IMR-90 (cell line): ENCODE measurements at regions not wholly inside any gene's neighbourhood (a gene's known extent, or its start where the extent isn't known, plus 50 kb on each side); places are given as distances from the start of the nearest gene placed in this dataset.

Experiments used
- ATAC-seq: fragments of 200-7000 bp; cut with Tn5 transposase; 2 replicates; pipeline ENCODE4 v1.9.1; 2020; ENCODE audit warnings: low read depth, mild to moderate bottlenecking, moderate library complexity
- BruUV-seq: library from RNA; stranded (reverse); fragments of 400-500 nt; replicated peaks from 2 replicates; lab custom pipeline; 2021; lab: Mats Ljungman, UMichigan
- CTCF ChIA-PET: fragments of 300-600 bp; formaldehyde crosslinking; extraction: SDS; loops from one replicate; lab custom pipeline; 2021; ENCODE audit warnings: antibody characterized with exemption; lab: Yijun Ruan, JAX
- POLR2A ChIA-PET: fragments of 300-600 bp; sonication (Branson Sonifier 250); formaldehyde crosslinking; loops from one replicate; lab custom pipeline; 2022; ENCODE audit warnings: antibody characterized with exemption; ENCODE audit not compliant: unreplicated experiment; lab: Charles Lee
- DNase-seq: peaks from one replicate; pipeline ENCODE4 v3.0.0; 2013
- H2AFZ ChIP-seq: replicated peaks from 2 replicates; pipeline ENCODE3; 2013; ENCODE audit warnings: low read length, mild to moderate bottlenecking; ENCODE audit not compliant: poor library complexity
- H2AK5ac ChIP-seq: 2 replicates; pipeline ENCODE4 v1.6.1; 2013; ENCODE audit warnings: low read depth, low read length, inconsistent platforms
- H2AK9ac ChIP-seq: replicated peaks from 2 replicates; pipeline ENCODE3; 2013; ENCODE audit warnings: mild to moderate bottlenecking, low read depth, low read length, moderate library complexity; ENCODE audit not compliant: poor library complexity
- H2BK120ac ChIP-seq: 2 replicates; pipeline ENCODE4 v1.6.1; 2013; ENCODE audit warnings: low read depth, low read length, inconsistent platforms
- H2BK15ac ChIP-seq: 3 replicates; pipeline ENCODE4 v1.6.1; 2013; ENCODE audit warnings: low read depth, low read length, inconsistent platforms
- H2BK20ac ChIP-seq: 2 replicates; pipeline ENCODE4 v1.6.1; 2013; ENCODE audit warnings: low read depth, mild to moderate bottlenecking, inconsistent platforms, low read length, moderate library complexity
- H2BK5ac ChIP-seq: 2 replicates; pipeline ENCODE4 v1.6.1; 2013; ENCODE audit warnings: mild to moderate bottlenecking, low read depth, low read length, inconsistent platforms; ENCODE audit not compliant: poor library complexity, severe bottlenecking
- H3K14ac ChIP-seq: replicated peaks from 2 replicates; pipeline ENCODE4 v1.6.1; 2013; ENCODE audit warnings: low read depth, low read length, inconsistent platforms
- H3K18ac ChIP-seq: 2 replicates; pipeline ENCODE4 v1.6.1; 2013; ENCODE audit warnings: low read depth, low read length, control low read depth
- H3K23ac ChIP-seq: 2 replicates; pipeline ENCODE4 v1.6.1; 2013; ENCODE audit warnings: low read depth, low read length, inconsistent platforms
- H3K27ac ChIP-seq: 2 replicates; pipeline ENCODE4 v1.5.1; 2013; ENCODE audit warnings: mild to moderate bottlenecking, control low read depth, low read length; ENCODE audit not compliant: insufficient read depth
- H3K27me3 ChIP-seq: 2 replicates; pipeline ENCODE4 v1.6.1; 2013; ENCODE audit warnings: low read length; ENCODE audit not compliant: control insufficient read depth, insufficient read depth
- H3K36me3 ChIP-seq: 2 replicates; pipeline ENCODE4 v1.6.1; 2013; ENCODE audit warnings: low read length, mixed read lengths; ENCODE audit not compliant: control insufficient read depth, insufficient read depth
- H3K4ac ChIP-seq: 2 replicates; pipeline ENCODE4 v1.6.1; 2013; ENCODE audit warnings: low read depth, low read length, inconsistent platforms
- H3K4me1 ChIP-seq: 2 replicates; pipeline ENCODE4 v1.6.1; 2013; ENCODE audit warnings: low read length, mixed read lengths; ENCODE audit not compliant: control insufficient read depth, insufficient read depth
- H3K4me2 ChIP-seq: 2 replicates; pipeline ENCODE4 v1.6.1; 2013; ENCODE audit warnings: low read depth, mild to moderate bottlenecking, control low read depth, low read length, moderate library complexity
- H3K4me3 ChIP-seq: 2 replicates; pipeline ENCODE4 v1.5.1; 2013; ENCODE audit warnings: low read depth, mild to moderate bottlenecking, control low read depth, low read length, moderate library complexity; ENCODE audit not compliant: insufficient read depth
- H3K56ac ChIP-seq: 2 replicates; pipeline ENCODE4 v1.6.1; 2013; ENCODE audit warnings: low read length, inconsistent platforms; ENCODE audit not compliant: insufficient read depth; ENCODE audit errors: extremely low read depth
- H3K79me1 ChIP-seq, 2 experiments: 2 replicates each; pipeline ENCODE4 v1.6.1; 2013; ENCODE audit warnings: low read length in 2 of 2, inconsistent platforms in 1 of 2, low read depth in 1 of 2
- H3K9ac ChIP-seq: 2 replicates; pipeline ENCODE4 v1.6.1; 2013; ENCODE audit warnings: low read depth, low read length, control low read depth
- H3K9me1 ChIP-seq: 2 replicates; pipeline ENCODE4 v1.6.1; 2013; ENCODE audit warnings: low read length, inconsistent platforms; ENCODE audit not compliant: insufficient read depth
- H3K9me3 ChIP-seq: 2 replicates; pipeline ENCODE4 v1.6.1; 2013; ENCODE audit warnings: low read length; ENCODE audit not compliant: control insufficient read depth, insufficient read depth
- H4K20me1 ChIP-seq: 2 replicates; pipeline ENCODE4 v1.6.1; 2013; ENCODE audit warnings: low read length, inconsistent platforms; ENCODE audit not compliant: insufficient read depth
- H4K5ac ChIP-seq: 2 replicates; pipeline ENCODE4 v1.6.1; 2013; ENCODE audit warnings: mild to moderate bottlenecking, low read depth, low read length, control low read depth
- H4K8ac ChIP-seq, 2 experiments: 2 replicates each; pipeline ENCODE4 v1.6.1; 2013; ENCODE audit warnings: low read depth in 2 of 2, low read length in 2 of 2, control low read depth in 1 of 2, inconsistent platforms in 1 of 2
- H4K91ac ChIP-seq: 2 replicates; pipeline ENCODE4 v1.6.1; 2013; ENCODE audit warnings: low read depth, low read length, inconsistent platforms; ENCODE audit not compliant: insufficient read depth
- BHLHE40 ChIP-seq: fragments of 150-350 bp; IDR thresholded peaks from 2 replicates; pipeline ENCODE4 v1.6.1; 2016; ENCODE audit warnings: mild to moderate bottlenecking, low read depth, low read length
- CEBPB ChIP-seq: IDR thresholded peaks from 2 replicates; pipeline ENCODE4 v1.6.1; 2012; ENCODE audit warnings: low read depth, low read length, improper control_type of control experiment
- CHD1 ChIP-seq: IDR thresholded peaks from 2 replicates; pipeline ENCODE4 v1.6.1; 2012; ENCODE audit warnings: low read depth, low read length, improper control_type of control experiment
- CTCF ChIP-seq: conservative IDR thresholded peaks from 2 replicates; pipeline ENCODE4 v1.5.1; 2012; ENCODE audit warnings: mild to moderate bottlenecking, low read depth, low read length, improper control_type of control experiment
- ELK1 ChIP-seq: fragments of 150-350 bp; IDR thresholded peaks from 2 replicates; pipeline ENCODE4 v1.6.1; 2016; ENCODE audit warnings: low read depth, mild to moderate bottlenecking, low read length, moderate library complexity, borderline replicate concordance
- FOS ChIP-seq: fragments of 150-350 bp; IDR thresholded peaks from 2 replicates; pipeline ENCODE4 v1.6.1; 2016; ENCODE audit warnings: low read depth, low read length
- MAFK ChIP-seq: IDR thresholded peaks from 2 replicates; pipeline ENCODE4 v1.6.1; 2012; ENCODE audit warnings: low read depth, low read length, improper control_type of control experiment
- MXI1 ChIP-seq: IDR thresholded peaks from 2 replicates; pipeline ENCODE4 v1.6.1; 2012; ENCODE audit warnings: low read depth, mild to moderate bottlenecking, low read length, moderate library complexity, borderline replicate concordance
- NFE2L2 ChIP-seq: fragments of 150-350 bp; IDR thresholded peaks from 2 replicates; pipeline ENCODE4 v1.6.1; 2016; ENCODE audit warnings: low read depth, mild to moderate bottlenecking, low read length
- POLR2A ChIP-seq: IDR thresholded peaks from 2 replicates; pipeline ENCODE4 v1.6.1; 2012; ENCODE audit warnings: mild to moderate bottlenecking, low read depth, low read length
- RAD21 ChIP-seq: IDR thresholded peaks from 2 replicates; pipeline ENCODE4 v1.6.1; 2012; ENCODE audit warnings: low read length, improper control_type of control experiment
- RCOR1 ChIP-seq: IDR thresholded peaks from 2 replicates; pipeline ENCODE4 v1.6.1; 2012; ENCODE audit warnings: mild to moderate bottlenecking, low read length, improper control_type of control experiment; ENCODE audit not compliant: insufficient replicate concordance
- RFX5 ChIP-seq: IDR thresholded peaks from 2 replicates; pipeline ENCODE4 v1.8.0; 2012; ENCODE audit warnings: low read depth, mild to moderate bottlenecking, low read length, moderate library complexity
- SMC3 ChIP-seq: fragments of 150-350 bp; IDR thresholded peaks from 2 replicates; pipeline ENCODE4 v1.6.1; 2016; ENCODE audit warnings: low read depth, mild to moderate bottlenecking, antibody characterized with exemption, low read length, moderate library complexity
- USF2 ChIP-seq: fragments of 150-350 bp; IDR thresholded peaks from 2 replicates; pipeline ENCODE4 v1.6.1; 2017; ENCODE audit warnings: mild to moderate bottlenecking, antibody characterized with exemption, low read length, low read depth
- WGBS, 2 experiments: methylation state at CpG; one replicate each; pipeline versions ENCODE4 v1.1.5 to v1.1.7; 2013; ENCODE audit warnings: missing lambda C conversion rate in 2 of 2; ENCODE audit not compliant: insufficient read length in 1 of 2; ENCODE audit errors: extremely low coverage in 2 of 2; 5-methylcytosine and 5-hydroxymethylcytosine counted together
- dilution Hi-C: fragments of 300-500 bp; cut with HindIII; formaldehyde crosslinking; loops from one replicate; pipeline ENCODE4 v1.14.3; 2018; ENCODE audit warnings: low sequenced_read_pairs; ENCODE audit not compliant: unreplicated experiment
- in situ Hi-C: fragments of 300-500 bp; cut with MboI; formaldehyde crosslinking; loops from 3 replicates; pipeline ENCODE4 v1.14.3; 2019; ENCODE audit warnings: low sequenced_read_pairs, inconsistent platforms, mixed read lengths
- intact Hi-C: fragments of 100-400 bp; cut with micrococcal nuclease; formaldehyde crosslinking; loops from 2 replicates; pipeline ENCODE4 v1.10.0; 2022

- in situ Hi-C loops, result no loop called here
- Histone ChIP-seq H2BK15ac (no peak overlapping the region), H3K9me3 (no peaks in the 10 kb centered on the region), H3K27me3 (no peaks in the 10 kb centered on the region), H3K4me1 (no peaks in the 10 kb centered on the region), H3K9me1 (no peaks in the 10 kb centered on the region), H4K5ac (no peak overlapping the region), H2BK120ac (no peak overlapping the region), H4K20me1 (no peaks in the 10 kb centered on the region), H3K4ac (no peak overlapping the region), H2AFZ (no peak overlapping the region), H3K36me3 (no peaks in the 10 kb centered on the region), H3K18ac (no peak overlapping the region), H3K27ac (no peak overlapping the region), H2BK5ac (no peak overlapping the region), H3K9ac (no peak overlapping the region), H3K23ac (no peak overlapping the region), H2AK9ac (no peak overlapping the region), H3K4me2 (no peak overlapping the region), H3K79me1 (no peaks in the 10 kb centered on the region), H3K56ac (no peak overlapping the region), H3K4me3 (no peak overlapping the region), H2AK5ac (no peak overlapping the region), H2BK20ac (no peak overlapping the region), H4K91ac (no peak overlapping the region), H3K14ac (no peak overlapping the region), H4K8ac (no peak overlapping the region)
- DNase-seq, result no peak
- dilution Hi-C loops, result no loop called here
- intact Hi-C loops, result no loop called here
- ChIA-PET POLR2A (no interaction called here), CTCF (no interaction called here)
- TF ChIP-seq USF2, result no peak
- no peak for TF ChIP-seq MXI1
- TF ChIP-seq ELK1, result no peak
- no peak for TF ChIP-seq RFX5
- no peak for TF ChIP-seq FOS
- TF ChIP-seq NFE2L2, result no peak
- TF ChIP-seq POLR2A, result no peak
- no peak for TF ChIP-seq BHLHE40
- TF ChIP-seq CHD1, result no peak
- TF ChIP-seq MAFK, result no peak
- no peak for TF ChIP-seq CEBPB
- no peak for TF ChIP-seq RAD21
- no peak for TF ChIP-seq SMC3
- TF ChIP-seq CTCF, result no peak
- TF ChIP-seq RCOR1, result no peak
- WGBS, 2 experiments, result 60% methylated on average over 1 of the region's 8 CpGs; no CpG with 5 or more reads in 1 of the 2 experiments
- ATAC-seq, result no peak
- BruUV-seq, result no TSS peak
Observed at GRCh38 chr5:8227112-8227511, 358.2 kb downstream of the MTRR start.
